Right atrium auricular region (tissue), 2 donors: ENCODE measurements at regions not wholly inside any gene's neighbourhood (a gene's known extent, or its start where the extent isn't known, plus 50 kb on each side); places are given as distances from the start of the nearest gene placed in this dataset.
"Not testable (repeated sequence)": the region's sequence is repeated elsewhere in the genome, so short reads cannot be mapped to it uniquely, and the experiment has no call there.

ENCODE experiments used
- DNase-seq: peaks from one replicate; pipeline ENCODE4 v3.0.0-alpha.2; 2019; ENCODE audit warnings: low spot score
- H3K27ac ChIP-seq, 2 donors: fragments of 200-600 bp; sonication (generic); 1 replicate in 1 of 2; 2 replicates in 1 of 2; pipeline ENCODE4 v1.5.1; 2016 to 2019
- H3K27me3 ChIP-seq, 2 donors: fragments of 200-600 bp; sonication (generic); one replicate each; pipeline versions ENCODE4 v1.5.1 to v1.6.0; 2017 to 2019
- H3K36me3 ChIP-seq: fragments of 200-600 bp; sonication (generic); one replicate; pipeline ENCODE4 v1.5.1; 2016
- H3K4me1 ChIP-seq, 2 donors: fragments of 200-600 bp; sonication (generic); one replicate each; pipeline versions ENCODE4 v1.5.1 to v1.6.0; 2017 to 2019
- H3K4me3 ChIP-seq, 2 donors: fragments of 200-600 bp; sonication (generic); 1 replicate in 1 of 2; 2 replicates in 1 of 2; pipeline ENCODE4 v1.5.1; 2017 to 2019; ENCODE audit warnings: mild to moderate bottlenecking in 1 of 2, moderate library complexity in 1 of 2
- H3K9me3 ChIP-seq, 2 donors: fragments of 200-600 bp; sonication (generic); one replicate each; pipeline ENCODE4 v1.5.1; 2019
- TF ChIP-seq, protein P1 (sequence below), 2 donors: fragments of 200-600 bp; sonication (generic); IDR thresholded peaks; one replicate each; pipeline ENCODE4 v1.5.1; 2019; ENCODE audit warnings: antibody characterized with exemption in 2 of 2

DNA sequence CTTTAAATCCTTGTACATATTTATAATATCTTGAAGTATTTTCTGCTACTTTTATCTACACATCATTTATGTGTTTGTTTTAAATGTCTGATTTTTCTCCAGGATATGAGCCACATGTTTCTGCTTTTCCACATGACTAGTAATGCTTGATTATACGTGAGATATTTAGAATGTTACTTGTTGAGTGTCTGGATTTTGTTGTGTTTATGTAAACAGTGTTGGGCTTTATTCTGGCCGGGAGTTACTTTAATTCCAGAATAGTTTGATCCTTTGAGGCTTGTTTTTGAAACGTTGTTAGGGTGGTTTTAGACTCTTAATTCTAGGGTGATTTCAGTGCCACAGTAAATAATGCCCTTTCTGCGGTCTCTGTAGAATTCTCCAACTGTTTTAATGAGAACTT, 252.9 kb downstream of the BLID start:
- Histone ChIP-seq H3K9me3 (peaks cover 0 to 12% of the 10 kb centered on the region in 2 donors), H3K27me3 (no peaks in the 10 kb centered on the region), H3K36me3 (no peaks in the 10 kb centered on the region), H3K4me3 (no peak overlapping the region), H3K27ac (no peak overlapping the region), H3K4me1 (no peaks in the 10 kb centered on the region)
- no peak for DNase-seq
- TF ChIP-seq, protein P1, sequence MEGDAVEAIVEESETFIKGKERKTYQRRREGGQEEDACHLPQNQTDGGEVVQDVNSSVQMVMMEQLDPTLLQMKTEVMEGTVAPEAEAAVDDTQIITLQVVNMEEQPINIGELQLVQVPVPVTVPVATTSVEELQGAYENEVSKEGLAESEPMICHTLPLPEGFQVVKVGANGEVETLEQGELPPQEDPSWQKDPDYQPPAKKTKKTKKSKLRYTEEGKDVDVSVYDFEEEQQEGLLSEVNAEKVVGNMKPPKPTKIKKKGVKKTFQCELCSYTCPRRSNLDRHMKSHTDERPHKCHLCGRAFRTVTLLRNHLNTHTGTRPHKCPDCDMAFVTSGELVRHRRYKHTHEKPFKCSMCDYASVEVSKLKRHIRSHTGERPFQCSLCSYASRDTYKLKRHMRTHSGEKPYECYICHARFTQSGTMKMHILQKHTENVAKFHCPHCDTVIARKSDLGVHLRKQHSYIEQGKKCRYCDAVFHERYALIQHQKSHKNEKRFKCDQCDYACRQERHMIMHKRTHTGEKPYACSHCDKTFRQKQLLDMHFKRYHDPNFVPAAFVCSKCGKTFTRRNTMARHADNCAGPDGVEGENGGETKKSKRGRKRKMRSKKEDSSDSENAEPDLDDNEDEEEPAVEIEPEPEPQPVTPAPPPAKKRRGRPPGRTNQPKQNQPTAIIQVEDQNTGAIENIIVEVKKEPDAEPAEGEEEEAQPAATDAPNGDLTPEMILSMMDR (IDR thresholded peaks at IDR 0.05): no peak

DNA sequence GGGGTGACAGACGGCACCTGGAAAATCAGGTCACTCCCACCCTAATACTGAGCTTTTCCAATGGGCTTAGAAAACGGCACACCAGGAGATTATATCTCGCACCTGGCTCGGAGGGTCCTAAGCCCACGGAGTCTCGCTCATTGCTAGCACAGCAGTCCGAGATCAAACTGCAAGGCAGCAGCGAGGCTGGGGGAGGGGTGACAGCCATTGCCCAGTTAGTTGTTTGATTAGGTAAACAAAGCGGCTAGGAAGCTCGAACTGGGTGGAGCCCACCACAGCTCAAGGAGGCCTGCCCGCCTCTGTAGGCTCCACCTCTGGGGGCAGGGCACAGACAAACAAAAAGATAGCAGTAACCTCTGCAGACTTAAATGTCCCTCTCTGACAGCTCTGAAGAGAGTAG, 260.9 kb downstream of the BLID start:
- DNase-seq, H3K27ac ChIP-seq, H3K27me3 ChIP-seq, H3K4me1 ChIP-seq, H3K36me3 ChIP-seq, H3K4me3 ChIP-seq: not testable (repeated sequence)
- H3K9me3 ChIP-seq: peaks cover 0 to 11% of the 10 kb centered on the region in 2 donors

DNA sequence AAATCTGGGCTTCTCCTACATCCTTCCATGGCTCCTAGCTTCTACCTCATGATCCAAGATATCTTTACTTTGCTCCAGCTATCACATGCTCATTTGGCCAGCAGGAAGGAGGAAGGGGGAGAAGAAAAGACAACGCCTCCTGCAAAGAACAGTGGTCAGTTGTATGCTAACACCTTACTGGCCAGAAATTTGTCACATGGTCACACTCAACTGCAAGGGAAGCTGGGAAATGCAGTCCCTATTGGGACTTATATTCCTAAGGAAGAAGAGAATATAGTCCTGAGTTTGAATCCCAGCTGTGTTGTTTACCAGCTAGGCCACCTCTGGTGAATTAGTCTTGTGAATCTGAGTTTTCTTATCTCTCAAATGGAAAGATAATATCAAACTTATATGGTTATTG, 272.0 kb downstream of the BLID start:
- Histone ChIP-seq H3K4me3 (no peak overlapping the region), H3K27ac (no peak overlapping the region), H3K27me3 (no peaks in the 10 kb centered on the region), H3K36me3 (no peaks in the 10 kb centered on the region), H3K9me3 (peaks cover 0 to 4% of the 10 kb centered on the region in 2 donors), H3K4me1 (no peaks in the 10 kb centered on the region)
- TF ChIP-seq, protein P1 (IDR thresholded peaks at IDR 0.05): no peak
- DNase-seq: no peak

DNA sequence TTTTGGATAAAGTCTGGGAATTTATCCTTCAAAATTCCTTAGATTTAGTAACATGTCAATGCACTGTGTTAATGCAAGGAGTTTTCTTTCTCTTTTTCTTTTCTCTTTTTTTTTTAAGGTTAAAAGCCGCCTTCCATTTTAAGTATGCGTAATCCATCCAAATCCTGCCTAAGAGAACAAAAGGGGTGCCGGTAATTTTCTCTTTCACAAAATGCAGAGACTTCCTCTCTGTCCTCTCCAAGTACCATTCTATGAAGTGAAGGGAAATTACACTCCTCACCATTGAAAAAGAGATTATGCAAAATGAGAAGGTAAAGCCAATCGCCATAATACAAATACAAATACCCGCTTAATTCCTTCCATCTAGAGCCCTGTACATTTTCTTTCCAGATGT, 273.8 kb downstream of the BLID start:
- TF ChIP-seq, protein P1 (IDR thresholded peaks at IDR 0.05): no peak
- Histone ChIP-seq H3K27me3 (no peaks in the 10 kb centered on the region), H3K4me3 (no peak overlapping the region), H3K27ac (no peak overlapping the region), H3K36me3 (no peaks in the 10 kb centered on the region), H3K4me1 (no peaks in the 10 kb centered on the region), H3K9me3 (no peaks in the 10 kb centered on the region)
- DNase-seq: no peak

DNA sequence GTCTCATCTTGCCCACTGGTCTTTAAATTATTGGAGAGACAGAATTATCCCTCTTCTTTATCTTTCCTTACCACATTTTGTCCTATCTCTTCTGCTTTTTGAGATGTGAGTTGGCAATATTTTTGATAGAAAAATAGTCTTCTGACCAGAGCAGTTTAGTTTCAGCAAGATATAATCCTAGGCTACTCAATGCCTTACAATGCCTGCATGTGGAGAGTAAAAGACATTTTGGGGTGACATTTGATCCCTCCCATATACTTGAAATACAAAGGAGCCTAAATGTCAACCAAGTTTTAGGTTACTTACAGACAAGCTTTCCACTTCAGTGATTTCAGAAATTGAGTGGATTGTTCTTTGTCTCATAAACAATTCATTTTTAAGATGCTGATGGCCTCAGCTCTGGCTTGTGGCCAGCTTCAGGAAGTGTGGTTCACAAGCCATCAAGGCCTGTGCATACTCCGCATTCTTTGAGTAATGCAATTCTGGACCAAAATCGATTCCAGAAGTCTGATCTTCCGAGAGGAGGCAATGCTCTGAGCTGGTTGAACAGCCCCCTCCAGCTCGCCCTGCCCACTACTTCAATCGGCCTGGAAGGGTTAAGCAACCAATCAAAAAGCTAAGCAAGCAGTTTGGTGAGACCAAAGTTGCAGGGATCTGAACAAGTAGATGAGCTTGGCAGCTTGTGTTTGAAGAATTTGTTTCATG, 274.4 kb downstream of the BLID start:
- Histone ChIP-seq H3K4me3 (no peak overlapping the region), H3K27me3 (no peaks in the 10 kb centered on the region), H3K9me3 (no peaks in the 10 kb centered on the region), H3K36me3 (no peaks in the 10 kb centered on the region), H3K4me1 (no peaks in the 10 kb centered on the region), H3K27ac (no peak overlapping the region)
- no peak for DNase-seq
- TF ChIP-seq, protein P1 (IDR thresholded peaks at IDR 0.05): no peak

DNA sequence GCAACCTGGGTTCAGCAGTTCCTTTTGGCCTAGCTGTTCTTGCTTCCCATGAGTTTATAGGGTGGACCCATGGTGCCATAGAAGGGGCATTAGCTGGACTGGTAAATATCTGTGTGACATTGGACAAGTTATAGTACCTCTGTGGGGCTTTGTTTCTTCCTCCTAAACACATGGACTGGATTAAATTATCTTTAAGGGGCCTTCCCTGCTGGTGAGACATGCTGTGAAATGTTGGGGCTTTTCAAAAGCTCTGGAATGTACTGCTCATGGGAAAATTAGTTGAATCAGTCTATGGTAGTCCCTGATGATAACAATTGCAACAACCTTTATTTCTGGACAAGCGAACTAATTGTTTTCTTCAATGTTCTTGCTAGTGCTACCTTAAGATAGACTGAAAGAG, 276.2 kb downstream of the BLID start:
- Histone ChIP-seq H3K4me1 (no peaks in the 10 kb centered on the region), H3K27ac (no peak overlapping the region), H3K27me3 (no peaks in the 10 kb centered on the region), H3K4me3 (no peak overlapping the region), H3K9me3 (peaks cover 0 to 15% of the 10 kb centered on the region in 2 donors), H3K36me3 (no peaks in the 10 kb centered on the region)
- no peak for DNase-seq
- TF ChIP-seq, protein P1 (IDR thresholded peaks at IDR 0.05): no peak
